ENCODE measurements at regions not wholly inside any gene's neighbourhood (a gene's known extent, or its start where the extent isn't known, plus 50 kb on each side); places are given as distances from the start of the nearest gene placed in this dataset.

DNA sequence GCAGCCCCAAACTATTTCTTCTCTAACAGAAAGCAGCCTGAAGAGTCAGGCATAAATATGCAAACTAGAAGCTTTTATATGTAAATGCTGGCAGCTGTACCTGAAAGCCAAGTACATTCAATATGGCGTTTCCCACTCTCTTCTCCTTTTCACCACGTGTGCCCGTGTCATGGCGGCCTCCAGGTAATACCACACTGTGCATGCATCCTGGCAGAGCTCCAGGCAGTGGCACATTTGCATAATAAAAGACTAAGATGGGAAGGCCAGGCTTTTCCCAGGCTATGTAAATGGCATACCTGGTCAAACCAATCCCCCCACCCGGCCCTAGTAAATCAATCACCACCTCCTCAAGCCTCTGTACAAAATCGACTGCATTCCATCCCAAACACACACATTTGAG, 120.6 kb downstream of the MMUT start:
- Histone ChIP-seq H3K79me1 (ENCODE audit: insufficient read depth, low read depth, low read length, poor library complexity, severe bottlenecking) (no peaks in the 10 kb centered on the region), H3K79me2 (ENCODE audit: insufficient read depth, low read length) (no peaks in the 10 kb centered on the region), H2AK5ac (ENCODE audit: insufficient read length, low read length) (no peak overlapping the region), H2BK15ac (ENCODE audit: low read depth, low read length) (no peak overlapping the region), H2AFZ (ENCODE audit: low read length) (no peak overlapping the region), H3K9me3 (ENCODE audit: control insufficient read depth, low read depth, low read length) (no peaks in the 10 kb centered on the region), H3K4me2 (ENCODE audit: insufficient read depth, insufficient read length, low read length) (no peak overlapping the region), H3K18ac (ENCODE audit: insufficient read length, low read depth, low read length) (no peak overlapping the region), H3K27ac (ENCODE audit: insufficient read length, low read depth, low read length) (peak overlapping the region; percentile 79), H4K8ac (replicated peaks; ENCODE audit: insufficient read length, low read depth, low read length) (no peak overlapping the region), H3K23ac (ENCODE audit: insufficient read length, low read depth, low read length) (no peak overlapping the region), H4K20me1 (ENCODE audit: control insufficient read depth, insufficient read depth, insufficient read length) (no peaks in the 10 kb centered on the region), H3K56ac (ENCODE audit: insufficient read length, low read depth, low read length) (no peak overlapping the region), H2BK12ac (ENCODE audit: insufficient read length, low read depth, low read length) (no peak overlapping the region), H3K9ac (ENCODE audit: extremely low read depth, insufficient read length, low read length) (no peak overlapping the region), H3K4ac (ENCODE audit: low read depth, low read length) (no peak overlapping the region), H3K14ac (ENCODE audit: insufficient read depth, low read length) (no peak overlapping the region), H3K23me2 (ENCODE audit: insufficient read length, low read depth, low read length, poor library complexity, severe bottlenecking) (no peaks in the 10 kb centered on the region), H3K4me1 (ENCODE audit: insufficient read depth, low read length) (peaks cover 12% of the 10 kb centered on the region; the same call in 1 of the 2 replicates), H2BK20ac (ENCODE audit: low read depth, low read length, poor library complexity, severe bottlenecking) (no peak overlapping the region), H2BK120ac (ENCODE audit: low read depth, low read length, poor library complexity, severe bottlenecking) (no peak overlapping the region), H3K27me3 (ENCODE audit: insufficient read depth, low read length) (no peaks in the 10 kb centered on the region), H4K5ac (ENCODE audit: insufficient read length, low read depth, low read length) (no peak overlapping the region), H3T11ph (ENCODE audit: low read length) (no peak overlapping the region), H4K91ac (ENCODE audit: insufficient read length, low read depth, low read length) (no peak overlapping the region), H2BK5ac (ENCODE audit: insufficient read length, low read length) (no peak overlapping the region)
- H3K27ac Mint-ChIP-seq: peak overlapping the region; percentile 86 to 99 (median 98)
- TF ChIP-seq, protein P1, sequence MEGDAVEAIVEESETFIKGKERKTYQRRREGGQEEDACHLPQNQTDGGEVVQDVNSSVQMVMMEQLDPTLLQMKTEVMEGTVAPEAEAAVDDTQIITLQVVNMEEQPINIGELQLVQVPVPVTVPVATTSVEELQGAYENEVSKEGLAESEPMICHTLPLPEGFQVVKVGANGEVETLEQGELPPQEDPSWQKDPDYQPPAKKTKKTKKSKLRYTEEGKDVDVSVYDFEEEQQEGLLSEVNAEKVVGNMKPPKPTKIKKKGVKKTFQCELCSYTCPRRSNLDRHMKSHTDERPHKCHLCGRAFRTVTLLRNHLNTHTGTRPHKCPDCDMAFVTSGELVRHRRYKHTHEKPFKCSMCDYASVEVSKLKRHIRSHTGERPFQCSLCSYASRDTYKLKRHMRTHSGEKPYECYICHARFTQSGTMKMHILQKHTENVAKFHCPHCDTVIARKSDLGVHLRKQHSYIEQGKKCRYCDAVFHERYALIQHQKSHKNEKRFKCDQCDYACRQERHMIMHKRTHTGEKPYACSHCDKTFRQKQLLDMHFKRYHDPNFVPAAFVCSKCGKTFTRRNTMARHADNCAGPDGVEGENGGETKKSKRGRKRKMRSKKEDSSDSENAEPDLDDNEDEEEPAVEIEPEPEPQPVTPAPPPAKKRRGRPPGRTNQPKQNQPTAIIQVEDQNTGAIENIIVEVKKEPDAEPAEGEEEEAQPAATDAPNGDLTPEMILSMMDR (conservative IDR thresholded peaks at IDR 0.05): no peak
- H3K4me3 Mint-ChIP-seq: no peak overlapping the region
- peaks cover 25 to 26% of the 10 kb centered on the region in 2 experiments for H3K4me1 Mint-ChIP-seq
- DNase-seq: peak; percentile 97
- peaks cover 29 to 39% (median 31%) of the 10 kb centered on the region in 3 experiments for H3K36me3 Mint-ChIP-seq (ENCODE audit: insufficient read depth in 1 of 3, low read depth in 3 of 3)
- H3K9me3 Mint-ChIP-seq: peaks cover 29 to 31% of the 10 kb centered on the region in 2 experiments
- WGBS (ENCODE audit: extremely low coverage, insufficient read length, low lambda C conversion rate): no CpG with 5 or more reads among the region's 6 CpGs
- no peaks in the 10 kb centered on the region for H3K27me3 Mint-ChIP-seq (ENCODE audit: low read depth)

All from H9 (cell line).